ENCODE measurements at regions not wholly inside any gene's neighbourhood (a gene's known extent, or its start where the extent isn't known, plus 50 kb on each side); places are given as distances from the start of the nearest gene placed in this dataset.

GRCh38 chr2:239626961-239627592 lies 226.3 kb upstream of the HDAC4 start:
- no peak overlapping the region for H3K4me3 ChIP-seq (ENCODE audit: low read depth, low read length)
- ChIA-PET CTCF (no interaction called here), POLR2A (no interaction called here)
- no peak for DNase-seq (ENCODE audit: low read depth, low spot score)
- TF ChIP-seq CTCF (IDR thresholded peaks at IDR 0.05; ENCODE audit: insufficient read depth, low read length, missing control alignments) = no peak

- CTCF ChIA-PET = no interaction called here
- POLR2A ChIA-PET = no interaction called here
These were observed 225.3 kb upstream of the HDAC4 start for GRCh38 chr2:239625971-239626734.

GRCh38 chr2:239625156-239625845 lies 224.5 kb upstream of the HDAC4 start:
- no peak for DNase-seq (ENCODE audit: low read depth, low spot score)
- POLR2A ChIA-PET = no interaction called here
- H3K4me3 ChIP-seq (ENCODE audit: low read depth, low read length) = no peak overlapping the region
- TF ChIP-seq CTCF (IDR thresholded peaks at IDR 0.05; ENCODE audit: insufficient read depth, low read length, missing control alignments) = no peak
- CTCF ChIA-PET = no interaction called here

More at GRCh38 chr2:239625971-239626734, 225.3 kb upstream of the HDAC4 start:
- H3K4me3 ChIP-seq (ENCODE audit: low read depth, low read length) = no peak overlapping the region
- no peak for DNase-seq (ENCODE audit: low read depth, low spot score)
- TF ChIP-seq CTCF (IDR thresholded peaks at IDR 0.05; ENCODE audit: insufficient read depth, low read length, missing control alignments) = no peak

GRCh38 chr2:239621611-239622010 lies 220.8 kb upstream of the HDAC4 start:
- H3K4me3 ChIP-seq (ENCODE audit: low read depth, low read length) = no peak overlapping the region
- ChIA-PET POLR2A (no interaction called here), CTCF (no interaction called here)
- no peak for TF ChIP-seq CTCF (IDR thresholded peaks at IDR 0.05; ENCODE audit: insufficient read depth, low read length, missing control alignments)
- DNase-seq (ENCODE audit: low read depth, low spot score) = no peak

- no peak for DNase-seq (ENCODE audit: low read depth, low spot score)
- no peak overlapping the region for H3K4me3 ChIP-seq (ENCODE audit: low read depth, low read length)
- TF ChIP-seq CTCF (IDR thresholded peaks at IDR 0.05; ENCODE audit: insufficient read depth, low read length, missing control alignments) = no peak
- POLR2A ChIA-PET = no interaction called here
- CTCF ChIA-PET = no interaction called here
These were observed 218.5 kb upstream of the HDAC4 start for GRCh38 chr2:239619369-239619768.

- CTCF ChIA-PET = no interaction called here
- H3K4me3 ChIP-seq (ENCODE audit: low read depth, low read length) = no peak overlapping the region
- POLR2A ChIA-PET = no interaction called here
- DNase-seq (ENCODE audit: low read depth, low spot score) = no peak
- no peak for TF ChIP-seq CTCF (IDR thresholded peaks at IDR 0.05; ENCODE audit: insufficient read depth, low read length, missing control alignments)
These were observed 215.9 kb upstream of the HDAC4 start for GRCh38 chr2:239616729-239617128.
